ENCODE measurements at regions not wholly inside any gene's neighbourhood (a gene's known extent, or its start where the extent isn't known, plus 50 kb on each side); places are given as distances from the start of the nearest gene placed in this dataset.

- WGBS: 75% methylated on average over 22 of the region's 22 CpGs
- Histone ChIP-seq H3K9ac (ENCODE audit: low read depth in 1 of 2, low read length in 2 of 2) (no peak overlapping the region), H3K4me1 (ENCODE audit: control insufficient read depth in 4 of 4, insufficient read depth in 4 of 4, low read length in 3 of 4) (peaks cover 4 to 26% (median 15%) of the 10 kb centered on the region in 4 donors), H3K36me3 (ENCODE audit: control insufficient read depth in 4 of 4, insufficient read depth in 3 of 4, low read depth in 1 of 4, low read length in 3 of 4) (no peaks in the 10 kb centered on the region), H3K9me3 (ENCODE audit: control insufficient read depth in 4 of 4, low read length in 3 of 4) (no peaks in the 10 kb centered on the region), H3K27me3 (ENCODE audit: control insufficient read depth in 4 of 4, insufficient read depth in 4 of 4, low read length in 3 of 4) (no peaks in the 10 kb centered on the region), H3K27ac (ENCODE audit: low read depth in 1 of 2, low read length in 2 of 2) (no peak overlapping the region), H3K4me3 (ENCODE audit: low read depth in 1 of 3, low read length in 3 of 3) (no peak overlapping the region)
- peak; percentile 79 to 88 for TF ChIP-seq RAD21 (IDR thresholded peaks at IDR 0.05)
- TF ChIP-seq FOXA1 (IDR thresholded peaks at IDR 0.05): no peak
- peak; percentile 43 for TF ChIP-seq CTCF (IDR thresholded peaks at IDR 0.05; ENCODE audit: low read depth, low read length, missing input control)
- DNase-seq (ENCODE audit: low spot score): no peak
Measured at GRCh38 chr12:124716208-124717130, 147.2 kb downstream of the SCARB1 start.

GRCh38 chr12:124715121-124715990, 147.9 kb upstream of the NCOR2 start:
- H3K4me1 ChIP-seq (ENCODE audit: control insufficient read depth in 4 of 4, insufficient read depth in 4 of 4, low read length in 3 of 4): peaks cover 4 to 17% (median 8%) of the 10 kb centered on the region in 4 donors
- H3K9ac ChIP-seq (ENCODE audit: low read depth in 1 of 2, low read length in 2 of 2): no peak overlapping the region
- DNase-seq (ENCODE audit: low spot score): no peak
- no peaks in the 10 kb centered on the region for H3K9me3 ChIP-seq (ENCODE audit: control insufficient read depth in 4 of 4, low read length in 3 of 4)
- H3K36me3 ChIP-seq (ENCODE audit: control insufficient read depth in 4 of 4, insufficient read depth in 3 of 4, low read depth in 1 of 4, low read length in 3 of 4): no peaks in the 10 kb centered on the region
- H3K27ac ChIP-seq (ENCODE audit: low read depth in 1 of 2, low read length in 2 of 2): no peak overlapping the region
- no peak overlapping the region for H3K4me3 ChIP-seq (ENCODE audit: low read depth in 1 of 3, low read length in 3 of 3)
- no peak for TF ChIP-seq HNF4A (conservative IDR thresholded peaks at IDR 0.05)
- no peak for TF ChIP-seq JUND (IDR thresholded peaks at IDR 0.05)
- TF ChIP-seq ZBTB33 (IDR thresholded peaks at IDR 0.05): no peak
- TF ChIP-seq RAD21 (IDR thresholded peaks at IDR 0.05): no peak
- no peak for TF ChIP-seq RXRA (IDR thresholded peaks at IDR 0.05)
- TF ChIP-seq YY1 (IDR thresholded peaks at IDR 0.05): no peak
- no peak for TF ChIP-seq FOXA1 (IDR thresholded peaks at IDR 0.05)
- no peak for TF ChIP-seq MAX (IDR thresholded peaks at IDR 0.05)
- no peak for TF ChIP-seq GABPA (IDR thresholded peaks at IDR 0.05 in 1 of 2, conservative IDR thresholded peaks at IDR 0.05 in 1 of 2)
- no peak for TF ChIP-seq FOXA2 (IDR thresholded peaks at IDR 0.05)
- no peak for TF ChIP-seq CTCF (IDR thresholded peaks at IDR 0.05; ENCODE audit: low read depth, low read length, missing input control)
- WGBS: 89% methylated on average over 15 of the region's 15 CpGs
- no peaks in the 10 kb centered on the region for H3K27me3 ChIP-seq (ENCODE audit: control insufficient read depth in 4 of 4, insufficient read depth in 4 of 4, low read length in 3 of 4)

Data from liver (tissue), 8 donors.